Right ventricle myocardium inferior (tissue), 1 donor: ENCODE measurements at regions not wholly inside any gene's neighbourhood (a gene's known extent, or its start where the extent isn't known, plus 50 kb on each side); places are given as distances from the start of the nearest gene placed in this dataset.

ENCODE experiments used
- ATAC-seq: fragments of 200-7000 bp; cut with Tn5 transposase; one replicate; pipeline ENCODE4 v1.9.1; 2020; ENCODE audit warnings: mild to moderate bottlenecking, moderate library complexity
- DNase-seq: peaks from one replicate; pipeline ENCODE4 v3.0.0; 2021; ENCODE audit errors: missing footprints
- intact Hi-C: fragments of 100-400 bp; cut with DNase I; formaldehyde crosslinking; loops from one replicate; pipeline ENCODE4 v1.11.0; 2022
- donor health status: DM: no; HTN: yes; CAD: no; lungs with severe emphysema.

DNA sequence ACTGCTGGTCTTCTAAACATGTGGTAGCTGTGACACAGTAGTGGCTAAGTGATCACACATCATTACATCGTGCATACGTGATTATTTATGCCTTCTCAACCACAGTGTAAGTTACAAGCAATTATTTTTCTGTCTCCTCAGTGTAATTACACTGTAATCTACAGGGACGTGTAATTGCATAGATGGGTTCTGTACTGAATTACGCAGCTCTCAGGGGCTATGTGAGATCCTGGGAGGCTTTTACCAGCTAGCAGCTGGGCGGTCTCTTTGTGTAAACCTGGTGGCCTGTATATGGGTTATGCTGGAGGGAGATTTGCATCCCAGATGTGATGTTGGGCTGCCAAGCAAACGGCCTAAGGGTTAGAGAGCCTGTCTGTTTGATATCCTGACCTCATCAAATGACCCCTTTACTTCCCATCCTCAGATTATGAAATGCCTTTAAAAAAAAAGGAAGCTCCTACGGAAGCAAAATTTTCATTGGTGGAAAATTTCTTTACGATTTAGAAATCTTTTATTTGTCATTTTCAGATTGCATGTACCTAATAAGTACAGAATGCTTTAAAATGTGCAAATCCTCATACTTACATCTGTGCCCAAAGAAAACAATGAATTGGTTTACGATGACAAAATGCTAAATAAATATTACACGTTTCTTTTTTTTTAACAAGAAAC, 402.8 kb upstream of the JAG1 start:
- intact Hi-C loops = no loop called here
- DNase-seq (no peak), ATAC-seq (no peak)

DNA sequence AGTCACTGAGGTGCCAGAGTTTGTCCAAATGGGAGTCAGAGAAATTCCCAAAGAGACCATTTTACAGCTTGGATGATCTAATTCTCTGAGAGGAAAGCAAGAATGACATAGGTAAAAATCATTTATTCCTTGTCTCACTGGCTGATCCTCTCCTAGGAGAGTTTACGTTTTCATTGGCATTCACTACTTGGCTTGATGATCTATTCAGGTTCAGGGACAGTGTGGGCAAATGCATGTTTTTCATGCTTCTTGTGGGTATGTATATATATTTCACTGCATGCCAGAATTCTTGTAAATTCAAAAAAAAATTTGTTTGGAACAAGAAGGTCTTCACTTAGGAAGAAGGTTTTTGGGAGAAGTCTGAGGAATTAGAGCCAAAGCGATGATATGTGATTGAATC, 403.4 kb upstream of the JAG1 start:
- ATAC-seq (no peak), DNase-seq (no peak)
- intact Hi-C loops = no loop called here

DNA sequence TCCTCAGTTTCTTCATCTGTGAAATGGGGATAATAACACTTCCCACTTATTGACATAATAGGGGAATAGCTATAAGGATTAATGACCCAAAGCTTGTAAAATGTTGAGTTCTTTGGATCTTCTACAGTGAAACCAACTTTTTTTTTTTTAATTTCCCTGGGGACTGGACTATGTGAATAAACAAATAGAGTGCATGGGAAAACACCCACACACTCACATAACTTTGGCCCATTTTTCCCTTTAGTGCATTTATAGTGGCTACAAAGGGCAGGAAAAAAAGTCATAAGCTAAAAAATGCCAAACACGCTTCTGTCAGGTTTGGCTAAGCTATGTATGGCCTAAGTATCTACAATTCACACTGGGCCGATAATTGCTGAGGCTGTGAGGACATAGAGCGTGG, 406.2 kb upstream of the JAG1 start:
- intact Hi-C loops = no loop called here
- DNase-seq (no peak), ATAC-seq (no peak)

DNA sequence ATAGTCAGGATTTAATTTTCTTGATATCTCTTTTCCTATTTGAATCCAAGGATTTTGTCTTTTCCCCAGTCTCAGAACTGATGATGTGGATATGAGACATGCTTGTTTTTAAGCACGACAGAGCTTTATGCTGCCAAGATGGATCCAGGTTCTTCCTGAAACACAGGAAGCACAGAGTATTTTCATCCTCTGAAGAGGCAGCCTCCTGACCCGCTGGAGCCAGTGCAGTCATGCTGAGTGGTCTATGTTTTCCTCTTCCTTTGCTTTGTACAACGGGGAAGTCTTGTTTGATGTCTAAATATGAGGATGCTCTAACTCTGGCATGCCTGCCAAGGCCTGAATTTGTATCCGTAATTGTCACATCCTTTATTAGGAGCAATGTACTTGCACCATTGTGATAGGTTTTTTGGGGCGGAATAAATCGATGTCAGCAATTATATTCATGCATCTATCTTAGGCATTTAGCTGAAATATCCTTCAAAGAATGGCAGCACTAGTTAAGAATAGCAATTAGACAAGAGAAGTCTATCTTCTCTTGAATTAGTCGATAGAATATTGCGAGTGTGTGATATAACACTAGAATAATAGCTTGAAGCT, 407.1 kb upstream of the JAG1 start:
- ATAC-seq (no peak), DNase-seq (no peak)
- intact Hi-C loops = no loop called here

DNA sequence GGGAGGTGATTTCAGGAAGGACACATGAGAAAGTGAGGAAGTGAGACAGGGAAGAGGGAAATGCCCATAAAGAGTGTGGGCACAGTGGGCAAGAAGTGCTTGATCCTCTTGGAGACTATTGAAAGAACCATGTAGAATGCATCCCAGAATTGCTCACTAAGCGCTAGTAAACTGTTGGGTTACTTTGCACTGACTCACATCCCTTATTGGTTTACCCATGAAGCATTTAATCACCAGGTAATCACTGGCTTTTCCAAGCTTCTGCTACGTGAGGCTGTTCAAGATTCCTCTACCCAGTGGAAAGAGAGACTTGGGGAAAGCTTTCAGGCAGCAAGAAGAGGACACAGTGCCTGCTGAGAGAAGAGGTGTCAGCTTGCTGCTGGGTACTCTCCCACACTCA, 410.0 kb upstream of the JAG1 start:
- ATAC-seq (no peak), DNase-seq (no peak)
- intact Hi-C loops = no loop called here

DNA sequence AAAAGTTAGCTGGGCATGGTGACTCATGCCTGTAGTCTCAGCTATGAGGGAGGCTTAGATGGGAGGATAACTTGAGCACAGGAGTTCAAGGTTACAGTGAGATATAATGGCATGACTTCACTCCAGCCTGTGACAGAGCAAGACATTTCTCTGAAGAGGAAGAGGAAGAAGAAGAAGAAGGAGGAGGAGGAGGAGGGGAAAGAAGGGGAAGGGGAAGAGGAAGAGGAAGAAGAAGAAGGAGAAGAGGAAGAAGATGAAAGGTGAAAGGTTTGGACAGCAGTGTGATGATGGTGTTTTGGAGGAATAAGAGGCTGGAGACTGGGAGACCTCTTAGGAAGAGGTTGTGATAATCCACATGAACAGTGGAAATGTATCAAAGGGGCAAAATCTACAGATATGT, 410.7 kb upstream of the JAG1 start:
- DNase-seq (no peak), ATAC-seq (no peak)
- intact Hi-C loops = no loop called here

DNA sequence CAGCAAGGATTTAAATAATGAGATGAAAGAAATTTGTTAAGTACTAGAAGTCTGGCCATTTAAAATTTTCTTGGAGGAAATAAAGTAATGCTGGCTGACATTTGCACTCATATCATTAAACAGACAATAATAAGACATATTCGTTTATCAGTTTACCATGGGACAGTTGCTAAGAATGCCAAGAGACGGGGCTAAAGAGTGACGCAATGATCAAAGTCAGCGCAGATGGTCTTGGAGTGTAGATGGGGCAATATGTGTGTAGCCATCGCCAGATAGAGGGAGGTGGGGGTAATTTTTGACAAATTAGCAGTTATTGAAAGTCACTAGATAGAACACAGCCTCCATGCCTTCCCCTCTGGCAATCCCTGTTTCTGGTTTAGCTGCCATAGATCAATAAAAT, 413.2 kb upstream of the JAG1 start:
- intact Hi-C loops = no loop called here
- DNase-seq (no peak), ATAC-seq (no peak)

DNA sequence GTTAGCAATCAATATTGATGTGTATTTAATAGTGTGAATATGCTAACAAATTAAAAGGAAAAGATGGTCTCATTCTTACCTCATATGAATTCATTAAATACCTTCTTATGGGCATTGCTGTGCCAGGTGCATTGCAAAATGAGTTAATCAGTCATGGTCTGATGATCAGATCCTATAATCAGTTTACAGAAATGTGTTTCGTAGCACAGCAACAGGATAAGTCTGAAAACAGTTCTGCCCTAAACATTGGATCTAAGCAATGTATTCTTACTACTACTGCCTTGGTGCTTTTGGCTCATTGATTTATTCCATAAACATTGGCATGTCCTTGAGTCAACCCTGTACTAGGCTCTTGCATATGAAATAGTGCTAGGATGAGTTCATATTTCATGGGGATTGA, 417.0 kb upstream of the JAG1 start:
- ATAC-seq (no peak), DNase-seq (no peak)
- intact Hi-C loops = no loop called here

DNA sequence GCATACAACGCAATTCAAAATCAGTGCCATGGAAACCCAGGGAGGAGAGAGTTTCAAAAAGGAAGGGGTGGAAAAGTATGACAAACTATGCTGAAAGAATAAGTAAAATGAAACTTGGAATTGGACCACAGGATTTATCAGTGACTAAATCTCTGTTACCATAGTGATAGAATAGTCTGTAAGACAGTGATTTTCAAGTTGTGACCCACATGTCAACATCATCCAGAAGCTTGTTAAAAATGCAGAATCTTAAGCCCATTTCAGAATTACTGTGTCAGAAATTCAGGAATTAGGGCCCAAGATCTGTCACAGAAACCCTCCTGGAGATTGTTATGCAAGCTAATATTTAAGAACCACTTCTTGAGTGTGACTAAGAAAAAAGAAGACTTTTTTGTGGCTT, 417.7 kb upstream of the JAG1 start:
- no peak for ATAC-seq
- intact Hi-C loops = no loop called here

DNA sequence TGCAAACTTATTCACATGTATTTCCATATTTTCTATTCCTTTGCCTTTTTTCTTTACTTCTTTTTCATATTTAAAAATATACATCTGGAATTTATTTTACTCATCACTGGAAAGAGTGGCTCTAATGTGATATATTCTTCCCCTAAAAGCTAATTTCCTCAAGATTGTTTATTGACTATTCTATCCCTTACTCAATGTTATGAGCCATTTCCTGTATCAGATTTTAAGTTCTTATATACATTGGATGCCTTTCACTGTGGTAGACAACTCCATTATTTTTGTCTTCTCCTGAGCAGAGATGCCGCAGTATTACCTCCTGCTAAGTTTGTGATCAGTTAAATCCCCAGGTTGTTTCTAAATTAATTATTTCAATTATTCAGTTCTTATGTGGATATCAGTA, 418.4 kb upstream of the JAG1 start:
- intact Hi-C loops = no loop called here
- no peak for ATAC-seq

More for the DNA sequence above, 417.7 kb upstream of the JAG1 start:
- DNase-seq = no peak

DNA sequence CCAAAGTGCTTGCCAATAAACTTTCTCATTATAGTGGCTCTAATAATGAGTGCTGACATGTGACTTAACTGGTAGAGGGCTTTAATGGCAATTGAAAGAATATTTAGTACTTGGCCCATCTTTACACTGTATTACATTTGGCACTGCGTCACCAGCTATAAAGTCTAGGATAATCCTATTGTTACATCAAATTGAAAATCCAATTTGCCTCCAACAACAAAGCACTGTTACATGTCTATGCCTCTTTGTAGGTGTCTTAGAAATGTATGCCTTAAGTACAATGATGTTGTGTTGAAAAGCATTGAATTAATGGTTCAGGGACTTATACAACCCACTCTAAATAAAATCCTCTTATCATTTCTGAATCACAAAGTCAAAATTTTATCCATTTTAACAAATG, 420.4 kb upstream of the JAG1 start:
- ATAC-seq = no peak
- no peak for DNase-seq
- intact Hi-C loops = no loop called here

More for the DNA sequence above, 418.4 kb upstream of the JAG1 start:
- no peak for DNase-seq

DNA sequence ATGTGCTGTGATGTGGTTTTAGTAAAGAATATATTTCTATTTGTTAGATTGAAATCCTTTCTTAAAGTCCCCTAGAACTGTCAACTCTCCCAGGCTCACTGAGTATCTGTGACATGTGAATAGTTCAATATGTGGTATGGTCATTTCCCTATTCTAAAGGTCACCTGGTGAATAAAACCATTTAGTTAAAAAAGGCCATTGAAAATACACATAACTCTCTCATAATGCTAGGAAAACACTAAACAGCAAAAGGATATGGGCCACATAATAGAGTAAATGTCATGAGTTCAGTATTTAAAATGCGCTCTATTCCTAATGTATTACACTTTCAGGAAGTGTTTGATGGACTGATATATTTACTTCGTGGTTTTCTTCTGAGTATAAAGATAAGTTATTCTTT, 420.9 kb upstream of the JAG1 start:
- intact Hi-C loops = no loop called here
- ATAC-seq (no peak), DNase-seq (no peak)

DNA sequence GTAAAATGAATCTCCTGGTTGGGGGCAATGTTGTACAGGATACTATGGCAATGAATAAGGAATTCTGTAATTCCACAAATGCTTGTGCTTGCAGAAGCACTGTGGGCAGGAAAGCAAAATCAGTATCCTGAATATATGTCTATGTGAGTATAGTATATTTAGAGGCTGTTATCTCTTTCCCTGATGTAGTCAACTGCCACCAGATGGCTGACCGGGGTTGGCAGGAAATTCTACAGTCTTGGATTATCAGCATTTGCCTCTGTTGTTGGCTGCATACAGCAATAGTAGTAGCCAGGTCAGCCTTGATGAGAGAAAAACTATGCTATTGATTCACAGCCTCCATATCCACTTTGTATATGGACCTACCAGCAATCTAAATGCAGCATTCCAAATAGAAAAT, 425.1 kb upstream of the JAG1 start:
- DNase-seq (no peak), ATAC-seq (no peak)
- intact Hi-C loops = no loop called here

DNA sequence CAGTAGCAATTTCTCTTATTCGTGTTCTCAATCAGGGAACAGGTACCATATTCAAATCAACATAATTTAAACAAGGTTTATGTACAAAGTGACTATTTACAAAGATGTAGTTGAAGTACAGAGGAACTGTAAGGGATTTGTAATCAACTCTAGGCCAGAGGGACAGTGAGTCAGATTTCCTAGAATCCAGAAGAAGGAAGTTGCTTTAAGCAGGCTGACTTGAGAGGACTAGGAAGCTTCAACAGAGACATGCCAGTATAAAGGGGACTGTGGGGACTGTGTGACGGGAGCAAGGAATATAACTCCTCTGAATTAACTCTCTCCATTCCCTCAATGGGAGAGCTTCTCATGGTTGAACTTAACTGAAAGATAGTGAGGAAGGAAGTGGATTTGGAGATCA, 427.4 kb upstream of the JAG1 start:
- DNase-seq (no peak), ATAC-seq (no peak)
- intact Hi-C loops = no loop called here

DNA sequence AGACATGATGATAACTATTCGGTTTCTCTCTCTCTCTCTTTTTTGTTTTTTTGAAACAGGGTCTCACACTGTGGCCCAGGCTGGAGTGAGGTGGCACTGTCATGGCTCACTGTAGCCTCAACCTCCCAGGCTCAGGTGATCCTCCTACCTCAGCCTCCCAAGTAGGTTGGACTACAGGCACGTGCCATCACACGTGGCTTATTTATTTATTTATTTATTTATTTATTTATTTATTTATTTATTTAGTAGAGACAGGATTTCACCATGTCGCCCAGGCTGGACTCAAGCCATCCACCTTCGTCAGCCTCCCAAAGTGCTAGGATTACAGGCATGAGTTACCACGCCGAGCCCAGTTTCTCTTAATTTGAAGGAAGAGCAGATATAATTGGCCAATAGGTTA, 427.9 kb upstream of the JAG1 start:
- DNase-seq (no peak), ATAC-seq (no peak)
- intact Hi-C loops = no loop called here

DNA sequence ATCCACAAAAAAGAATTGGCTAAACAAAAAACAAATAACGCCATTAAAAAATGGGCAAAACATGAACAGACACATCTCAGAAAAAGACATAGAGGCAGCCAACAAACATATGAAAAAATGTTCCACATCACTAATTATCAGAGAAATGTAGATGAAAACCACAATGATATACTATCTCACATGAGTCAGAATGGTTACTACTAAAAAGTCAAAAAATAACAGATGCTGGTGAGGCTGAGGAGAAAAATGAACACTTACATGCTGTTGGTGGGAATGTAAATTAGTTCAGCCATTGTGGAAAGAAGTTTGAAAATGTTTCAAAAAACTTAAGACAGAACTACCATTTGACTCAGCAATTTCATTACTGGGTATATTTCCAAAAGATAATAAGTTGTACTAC, 430.1 kb upstream of the JAG1 start:
- DNase-seq (no peak), ATAC-seq (no peak)
- intact Hi-C loops = no loop called here

DNA sequence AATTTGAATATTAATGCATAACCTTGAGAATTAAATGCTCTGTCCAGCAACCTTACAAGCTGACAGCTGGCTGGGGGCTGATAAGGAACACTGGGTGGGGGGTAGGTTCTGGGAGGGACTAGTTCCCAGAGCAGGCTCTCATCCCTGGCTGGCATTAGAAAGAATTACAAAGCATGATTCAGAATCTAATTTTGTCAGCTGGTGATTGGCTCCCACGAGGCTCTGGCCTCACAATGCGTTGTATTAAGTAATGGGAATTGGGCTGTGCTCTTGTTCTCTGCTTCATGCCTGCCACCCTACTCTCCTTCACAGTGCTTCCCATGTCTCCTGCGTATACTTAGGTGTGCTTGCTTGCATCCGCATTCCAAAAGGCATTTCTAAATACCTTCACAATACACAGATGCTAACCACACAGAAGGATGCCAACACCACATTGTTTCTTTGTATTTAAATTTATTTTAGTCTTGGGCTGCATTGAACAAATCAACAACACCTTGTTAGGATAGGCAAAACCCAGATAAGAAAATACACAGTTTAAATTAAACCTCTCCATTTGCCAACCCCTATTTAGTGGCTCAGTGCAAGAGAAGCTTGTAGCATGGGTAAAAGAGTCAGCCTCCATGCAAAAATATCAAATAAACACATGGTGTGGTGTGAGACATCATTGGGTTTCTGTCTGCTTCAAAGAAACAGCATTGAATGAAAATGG, 434.5 kb upstream of the JAG1 start:
- intact Hi-C loops = loop anchor here (5.0 kb wide), 1 partner anchor 126 kb away; no protein-coding TSS in a partner anchor
- no peak for DNase-seq
- peak; percentile 92 for ATAC-seq

DNA sequence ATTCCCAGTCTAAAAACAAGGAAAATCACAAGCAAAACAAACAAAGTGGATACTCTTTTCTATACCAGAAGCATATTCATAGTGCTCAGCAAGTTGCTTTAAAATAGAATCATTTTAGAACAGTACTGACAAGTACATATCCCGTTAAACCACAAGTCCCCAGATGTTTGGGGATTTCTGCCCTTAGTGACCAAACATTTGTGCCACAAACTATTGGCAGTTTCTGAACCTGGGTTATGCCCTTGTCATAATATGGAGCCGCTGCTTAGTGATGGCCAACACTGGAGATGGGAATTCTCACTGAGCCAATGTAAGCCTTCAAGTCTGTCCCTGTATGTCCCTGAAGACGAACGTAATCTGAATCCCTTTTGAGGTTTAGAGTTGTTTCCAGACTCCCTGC, 436.7 kb upstream of the JAG1 start:
- intact Hi-C loops = loop anchor here (10.0 kb wide), 1 partner anchor 106 kb away; no protein-coding TSS in a partner anchor
- no peak for ATAC-seq
- DNase-seq = no peak

DNA sequence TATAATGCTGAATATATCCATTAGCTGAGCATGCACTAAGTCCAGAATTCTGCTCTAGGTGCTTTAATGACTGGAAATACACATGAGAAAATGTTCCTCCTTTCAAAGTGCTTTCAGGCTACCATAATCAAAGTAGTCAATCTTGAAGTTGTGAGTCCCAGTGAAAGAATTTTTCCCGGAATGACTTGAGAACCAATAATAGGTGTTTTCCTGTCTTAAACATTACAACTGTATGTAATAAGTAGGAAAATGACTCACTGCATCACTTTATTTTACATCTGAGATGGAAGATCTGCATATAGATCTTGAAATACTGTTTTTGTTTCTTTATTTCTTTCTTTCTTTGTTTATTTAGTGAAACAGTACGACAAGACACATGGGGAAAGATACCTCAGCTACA, 437.4 kb upstream of the JAG1 start:
- intact Hi-C loops = loop anchor here (10.0 kb wide), 1 partner anchor 106 kb away; no protein-coding TSS in a partner anchor
- DNase-seq (no peak), ATAC-seq (no peak)

DNA sequence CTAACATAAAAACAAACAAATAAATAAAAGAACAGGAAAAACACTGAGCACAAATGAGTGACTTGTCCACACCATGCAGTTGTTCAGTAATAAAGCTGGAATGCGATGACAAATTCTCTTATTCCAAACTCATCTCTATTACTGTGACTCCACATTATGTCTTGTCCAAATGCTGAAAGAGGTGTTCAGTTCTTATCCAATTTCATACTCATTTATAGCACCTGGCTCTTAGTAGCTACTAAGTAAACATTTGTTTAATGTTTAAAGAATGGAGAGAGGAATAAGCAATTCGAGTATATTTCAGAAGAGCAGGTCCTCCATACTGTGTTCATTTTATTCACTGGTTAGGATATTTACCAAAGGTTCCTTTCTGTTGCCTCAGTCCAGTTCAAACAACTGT, 439.0 kb upstream of the JAG1 start:
- DNase-seq (no peak), ATAC-seq (no peak)
- intact Hi-C loops = loop anchor here (10.0 kb wide), 1 partner anchor 108 kb away; no protein-coding TSS in a partner anchor
